ENCODE measurements at regions not wholly inside any gene's neighbourhood (a gene's known extent, or its start where the extent isn't known, plus 50 kb on each side); places are given as distances from the start of the nearest gene placed in this dataset.

DNA sequence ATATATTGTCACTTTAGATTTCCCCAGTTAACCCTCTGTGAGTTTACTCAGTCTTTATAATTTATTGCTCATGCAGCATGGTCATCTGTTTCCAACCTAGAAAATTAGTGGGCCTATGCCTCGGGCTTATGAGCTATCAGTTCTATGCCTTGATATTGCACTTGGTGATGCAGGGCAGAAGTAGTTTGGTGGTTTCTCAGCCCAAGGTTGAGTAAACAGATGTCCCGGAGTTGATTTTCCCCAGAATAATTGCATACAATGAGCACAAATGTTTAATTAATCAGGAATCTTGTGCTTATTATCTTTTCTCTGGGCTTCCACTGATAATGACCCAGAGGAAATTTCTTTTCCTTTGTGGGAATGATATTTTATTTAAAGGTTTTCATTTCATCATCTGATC lies 474.0 kb downstream of the CCDC171 start:
- Histone ChIP-seq H3K36me3 (ENCODE audit: control insufficient read depth in 1 of 2, insufficient read depth in 2 of 2, low read length in 2 of 2) (no peaks in the 10 kb centered on the region), H3K9me3 (ENCODE audit: control insufficient read depth in 1 of 2, insufficient read depth in 1 of 2, low read depth in 1 of 2, low read length in 2 of 2) (no peaks in the 10 kb centered on the region), H3K9me2 (ENCODE audit: insufficient read depth) (no peaks in the 10 kb centered on the region), H3K4me2 (ENCODE audit: low read length) (no peak overlapping the region), H4K20me1 (ENCODE audit: insufficient read depth) (no peaks in the 10 kb centered on the region), H3K27ac (ENCODE audit: low read depth, low read length) (no peak overlapping the region), H3K9ac (ENCODE audit: low read length) (no peak overlapping the region), H3K79me2 (ENCODE audit: insufficient read depth, low read length) (no peaks in the 10 kb centered on the region), H2AFZ (ENCODE audit: low read depth, low read length, poor library complexity, severe bottlenecking) (no peak overlapping the region), H3K4me3 (replicated peaks in 1 of 2; ENCODE audit: low read depth in 1 of 2, low read length in 2 of 2) (no peak overlapping the region), H3K27me3 (ENCODE audit: insufficient read depth, low read length) (no peaks in the 10 kb centered on the region), H3K4me1 (ENCODE audit: control insufficient read depth in 1 of 2, insufficient read depth in 2 of 2, low read length in 2 of 2) (peaks cover 10 to 27% of the 10 kb centered on the region in 2 experiments)
- no peak for ATAC-seq
- no TSS peak for BruUV-seq (replicated peaks)
- ChIA-PET POLR2A (no interaction called here), CTCF (no interaction called here), RAD21 (ENCODE audit: low non-redundant PET in 1 of 2, low total read pairs in 2 of 2, uncharacterized antibody in 2 of 2, unreplicated experiment in 2 of 2) (no interaction called here)
- DNase-seq (ENCODE audit: low read depth, low spot score) = no peak
- intact Hi-C loops (cut with micrococcal nuclease) = no loop called here
- TF ChIP-seq ZNF274 (IDR thresholded peaks at IDR 0.05; ENCODE audit: low read depth, low read length) (no peak), TCF7L2 (IDR thresholded peaks at IDR 0.05; ENCODE audit: borderline replicate concordance, extremely low read depth, insufficient read depth, insufficient read length) (no peak), ATF3 (IDR thresholded peaks at IDR 0.05) (no peak), SRF (IDR thresholded peaks at IDR 0.05; ENCODE audit: low read depth) (no peak), POLR2AphosphoS5 (IDR thresholded peaks at IDR 0.05; ENCODE audit: low read depth, low read length) (no peak), FOSL1 (IDR thresholded peaks at IDR 0.05; ENCODE audit: low read depth) (no peak), CEBPB (IDR thresholded peaks at IDR 0.05; ENCODE audit: low read depth) (no peak)

GRCh38 chr9:16028548-16028947 lies 475.7 kb downstream of the CCDC171 start:
- Histone ChIP-seq H3K9me3 (ENCODE audit: control insufficient read depth in 1 of 2, insufficient read depth in 1 of 2, low read depth in 1 of 2, low read length in 2 of 2) (no peaks in the 10 kb centered on the region), H4K20me1 (ENCODE audit: insufficient read depth) (no peaks in the 10 kb centered on the region), H3K4me3 (replicated peaks in 1 of 2; ENCODE audit: low read depth in 1 of 2, low read length in 2 of 2) (no peak overlapping the region), H3K79me2 (ENCODE audit: insufficient read depth, low read length) (no peaks in the 10 kb centered on the region), H3K4me2 (ENCODE audit: low read length) (no peak overlapping the region), H3K9ac (ENCODE audit: low read length) (no peak overlapping the region), H3K4me1 (ENCODE audit: control insufficient read depth in 1 of 2, insufficient read depth in 2 of 2, low read length in 2 of 2) (peaks cover 10 to 38% of the 10 kb centered on the region in 2 experiments), H3K27me3 (ENCODE audit: insufficient read depth, low read length) (no peaks in the 10 kb centered on the region), H3K27ac (ENCODE audit: low read depth, low read length) (no peak overlapping the region), H2AFZ (ENCODE audit: low read depth, low read length, poor library complexity, severe bottlenecking) (no peak overlapping the region), H3K36me3 (ENCODE audit: control insufficient read depth in 1 of 2, insufficient read depth in 2 of 2, low read length in 2 of 2) (no peaks in the 10 kb centered on the region), H3K9me2 (ENCODE audit: insufficient read depth) (no peaks in the 10 kb centered on the region)
- POLR2A ChIA-PET = no interaction called here
- TF ChIP-seq SP1 (IDR thresholded peaks at IDR 0.05; ENCODE audit: low read depth) (no peak), SRF (IDR thresholded peaks at IDR 0.05; ENCODE audit: low read depth) (no peak), EZH2phosphoT487 (IDR thresholded peaks at IDR 0.05; ENCODE audit: borderline replicate concordance) (no peak), ZBTB33 (IDR thresholded peaks at IDR 0.05; ENCODE audit: extremely low read depth, insufficient replicate concordance, low read length) (no peak), FOSL1 (IDR thresholded peaks at IDR 0.05; ENCODE audit: low read depth) (no peak), JUND (IDR thresholded peaks at IDR 0.05) (no peak), ATF3 (IDR thresholded peaks at IDR 0.05) (no peak), POLR2AphosphoS5 (IDR thresholded peaks at IDR 0.05; ENCODE audit: low read depth, low read length) (no peak), ZFX (IDR thresholded peaks at IDR 0.05) (no peak), SIN3A (IDR thresholded peaks at IDR 0.05; ENCODE audit: low read depth) (no peak)
- TF ChIP-seq, protein P1, sequence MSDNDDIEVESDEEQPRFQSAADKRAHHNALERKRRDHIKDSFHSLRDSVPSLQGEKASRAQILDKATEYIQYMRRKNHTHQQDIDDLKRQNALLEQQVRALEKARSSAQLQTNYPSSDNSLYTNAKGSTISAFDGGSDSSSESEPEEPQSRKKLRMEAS (IDR thresholded peaks at IDR 0.05) = no peak
- TF ChIP-seq, protein P2, sequence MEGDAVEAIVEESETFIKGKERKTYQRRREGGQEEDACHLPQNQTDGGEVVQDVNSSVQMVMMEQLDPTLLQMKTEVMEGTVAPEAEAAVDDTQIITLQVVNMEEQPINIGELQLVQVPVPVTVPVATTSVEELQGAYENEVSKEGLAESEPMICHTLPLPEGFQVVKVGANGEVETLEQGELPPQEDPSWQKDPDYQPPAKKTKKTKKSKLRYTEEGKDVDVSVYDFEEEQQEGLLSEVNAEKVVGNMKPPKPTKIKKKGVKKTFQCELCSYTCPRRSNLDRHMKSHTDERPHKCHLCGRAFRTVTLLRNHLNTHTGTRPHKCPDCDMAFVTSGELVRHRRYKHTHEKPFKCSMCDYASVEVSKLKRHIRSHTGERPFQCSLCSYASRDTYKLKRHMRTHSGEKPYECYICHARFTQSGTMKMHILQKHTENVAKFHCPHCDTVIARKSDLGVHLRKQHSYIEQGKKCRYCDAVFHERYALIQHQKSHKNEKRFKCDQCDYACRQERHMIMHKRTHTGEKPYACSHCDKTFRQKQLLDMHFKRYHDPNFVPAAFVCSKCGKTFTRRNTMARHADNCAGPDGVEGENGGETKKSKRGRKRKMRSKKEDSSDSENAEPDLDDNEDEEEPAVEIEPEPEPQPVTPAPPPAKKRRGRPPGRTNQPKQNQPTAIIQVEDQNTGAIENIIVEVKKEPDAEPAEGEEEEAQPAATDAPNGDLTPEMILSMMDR (IDR thresholded peaks at IDR 0.05 in 2 of 3, conservative IDR thresholded peaks at IDR 0.05 in 1 of 3; ENCODE audit: borderline replicate concordance in 1 of 3, insufficient read depth in 1 of 3, low read depth in 2 of 3, low read length in 2 of 3) = no peak
- BruUV-seq (replicated peaks) = no TSS peak
- intact Hi-C loops (cut with micrococcal nuclease) = no loop called here
- ATAC-seq (no peak), DNase-seq (ENCODE audit: low read depth, low spot score) (no peak)
- RAD21 ChIA-PET (ENCODE audit: low non-redundant PET in 1 of 2, low total read pairs in 2 of 2, uncharacterized antibody in 2 of 2, unreplicated experiment in 2 of 2) = no interaction called here
- CTCF ChIA-PET = no interaction called here
